ENCODE measurements at regions not wholly inside any gene's neighbourhood (a gene's known extent, or its start where the extent isn't known, plus 50 kb on each side); places are given as distances from the start of the nearest gene placed in this dataset.
A peak's percentile ranks its signal among the peaks of the same experiment; 100 is the strongest.

- Histone ChIP-seq H3K36me3 (no peaks in the 10 kb centered on the region), H3K4me3 (no peak overlapping the region), H3K27ac (peak overlapping the region in 1 of 8 donors; percentile 35), H3K4me1 (peaks cover 0 to 32% (median 4%) of the 10 kb centered on the region in 6 donors), H3K9me3 (no peaks in the 10 kb centered on the region), H3K27me3 (replicated peaks in 1 of 7) (peaks cover 0 to 4% (median 0%) of the 10 kb centered on the region in 7 donors)
- WGBS, 5 donors = 86 to 92% (median 89%) methylated on average over 7 of the region's 7 CpGs
- peak; percentile 59 for DNase-seq
- intact Hi-C loops (cut with DNase I; ENCODE audit: low total_unique reads) = no loop called here
- TF ChIP-seq POLR2AphosphoS5 (IDR thresholded peaks at IDR 0.05) (no peak), CTCF (IDR thresholded peaks at IDR 0.05 in 8 of 11, conservative IDR thresholded peaks at IDR 0.05 in 3 of 11) (no peak), POLR2A (IDR thresholded peaks at IDR 0.05) (no peak)
These were observed 249.8 kb downstream of the CYP26B1 start for GRCh38 chr2:71897836-71898235.

GRCh38 chr2:71897137-71897480, 250.6 kb downstream of the CYP26B1 start:
- no peaks in the 10 kb centered on the region for H3K9me3 ChIP-seq
- intact Hi-C loops (cut with DNase I; ENCODE audit: low total_unique reads) = no loop called here
- peak; percentile 64 to 86 (median 72) for TF ChIP-seq POLR2AphosphoS5 (IDR thresholded peaks at IDR 0.05)
- TF ChIP-seq POLR2A (IDR thresholded peaks at IDR 0.05) = no peak
- no peak for TF ChIP-seq CTCF (IDR thresholded peaks at IDR 0.05 in 8 of 11, conservative IDR thresholded peaks at IDR 0.05 in 3 of 11)
- 54 to 80% (median 66%) methylated on average over 1 to 6 of the region's 6 CpGs for WGBS, 5 donors
- peaks cover 0 to 39% (median 4%) of the 10 kb centered on the region in 6 donors for H3K4me1 ChIP-seq
- peak overlapping the region in 1 of 8 donors; percentile 35 for H3K27ac ChIP-seq
- H3K36me3 ChIP-seq = no peaks in the 10 kb centered on the region
- H3K4me3 ChIP-seq = no peak overlapping the region
- DNase-seq = peak; percentile 87
- peaks cover 0 to 4% (median 0%) of the 10 kb centered on the region in 7 donors for H3K27me3 ChIP-seq (replicated peaks in 1 of 7)

- Histone ChIP-seq H3K9me3 (no peaks in the 10 kb centered on the region), H3K27ac (no peak overlapping the region), H3K36me3 (no peaks in the 10 kb centered on the region), H3K4me3 (no peak overlapping the region), H3K4me1 (peaks cover 0 to 44% (median 4%) of the 10 kb centered on the region in 6 donors), H3K27me3 (replicated peaks in 1 of 7) (peaks cover 0 to 4% (median 0%) of the 10 kb centered on the region in 7 donors)
- intact Hi-C loops (cut with DNase I; ENCODE audit: low total_unique reads) = no loop called here
- WGBS, 5 donors = 51 to 64% (median 60%) methylated on average over 6 to 9 of the region's 9 CpGs
- TF ChIP-seq CTCF (IDR thresholded peaks at IDR 0.05 in 8 of 11, conservative IDR thresholded peaks at IDR 0.05 in 3 of 11) = no peak
- no peak for TF ChIP-seq POLR2AphosphoS5 (IDR thresholded peaks at IDR 0.05)
- TF ChIP-seq POLR2A (IDR thresholded peaks at IDR 0.05) = no peak
- peak; percentile 51 for DNase-seq
These were observed 251.1 kb downstream of the CYP26B1 start for GRCh38 chr2:71896385-71897136.

GRCh38 chr2:71895320-71896161, 252.1 kb downstream of the CYP26B1 start:
- peaks cover 0 to 50% (median 4%) of the 10 kb centered on the region in 6 donors for H3K4me1 ChIP-seq
- H3K27ac ChIP-seq = no peak overlapping the region
- intact Hi-C loops (cut with DNase I; ENCODE audit: low total_unique reads) = no loop called here
- H3K4me3 ChIP-seq = no peak overlapping the region
- H3K27me3 ChIP-seq (replicated peaks in 1 of 7) = peaks cover 0 to 4% (median 0%) of the 10 kb centered on the region in 7 donors
- no peaks in the 10 kb centered on the region for H3K9me3 ChIP-seq
- 76 to 90% (median 82%) methylated on average over 8 to 10 of the region's 10 CpGs for WGBS, 5 donors
- DNase-seq = peak; percentile 52
- no peaks in the 10 kb centered on the region for H3K36me3 ChIP-seq
- no peak for TF ChIP-seq CTCF (IDR thresholded peaks at IDR 0.05 in 8 of 11, conservative IDR thresholded peaks at IDR 0.05 in 3 of 11)

Measured in spleen (tissue), 11 donors.